ENCODE measurements at regions not wholly inside any gene's neighbourhood (a gene's known extent, or its start where the extent isn't known, plus 50 kb on each side); places are given as distances from the start of the nearest gene placed in this dataset.

DNA sequence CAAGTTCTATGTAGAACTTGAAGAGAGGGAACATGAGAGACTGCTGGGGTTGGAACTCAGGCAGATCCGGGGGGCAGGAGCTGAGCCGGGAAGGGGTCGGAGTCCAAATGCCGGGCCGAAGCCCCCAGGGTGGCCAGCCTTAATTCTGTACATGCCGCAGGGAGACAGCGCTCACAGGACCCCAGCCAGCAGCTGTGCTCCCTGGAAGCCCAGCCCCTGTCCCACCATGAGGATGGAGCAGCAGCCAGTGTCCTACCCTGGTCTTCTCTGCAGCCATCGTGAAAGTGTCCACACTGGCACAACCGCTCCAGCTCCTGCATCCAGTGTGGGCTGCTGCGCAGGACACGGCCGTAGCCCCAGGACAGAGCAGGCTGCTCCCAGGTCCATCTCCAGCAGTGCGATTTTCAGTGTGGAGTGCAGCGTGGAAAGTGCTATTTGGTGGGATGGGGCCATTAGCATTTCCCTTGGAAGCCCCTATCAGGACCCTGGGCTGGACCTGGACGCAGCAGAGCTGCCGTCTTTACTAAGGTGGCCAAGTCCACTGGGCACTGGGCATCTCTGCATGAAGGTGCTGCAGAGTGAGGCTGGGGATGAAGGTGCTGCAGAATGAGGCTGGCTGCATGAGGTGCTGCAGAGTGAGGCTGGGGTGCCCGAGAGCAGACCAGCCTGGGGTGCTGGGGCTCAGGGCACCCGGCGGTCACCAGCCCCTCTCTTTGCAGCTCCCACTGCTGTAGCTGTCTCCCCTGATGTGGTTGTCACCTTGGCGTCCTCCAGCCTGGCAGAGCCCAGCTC is 737.4 kb downstream of the BRD1 start:
- Histone ChIP-seq H3F3A (replicated peaks; ENCODE audit: low read depth) (no peaks in the 10 kb centered on the region), H3K4me2 (no peak overlapping the region), H3K79me2 (replicated peaks; ENCODE audit: insufficient read depth) (no peaks in the 10 kb centered on the region), H3K9me2 (ENCODE audit: insufficient read depth) (no peaks in the 10 kb centered on the region), H3K4me3 (no peak overlapping the region), H4K20me1 (replicated peaks; ENCODE audit: insufficient read depth) (no peaks in the 10 kb centered on the region), H2AFZ (no peak overlapping the region), H3K4me1 (ENCODE audit: insufficient read depth) (no peaks in the 10 kb centered on the region), H3K27me3 (ENCODE audit: insufficient read depth) (no peaks in the 10 kb centered on the region), H3K27ac (ENCODE audit: low read depth) (no peak overlapping the region), H3K36me3 (ENCODE audit: insufficient read depth) (no peaks in the 10 kb centered on the region; the same call in 1 of the 2 replicates)
- Mint-ChIP-seq H3K4me3 (no peak overlapping the region), H3K36me3 (ENCODE audit: low read depth) (no peaks in the 10 kb centered on the region), H3K27ac (no peak overlapping the region), H3K27me3 (ENCODE audit: insufficient read depth, low read depth, poor library complexity) (no peaks in the 10 kb centered on the region), H3K4me1 (no peaks in the 10 kb centered on the region; the same call in 1 of the 3 replicates), H3K9me3 (no peaks in the 10 kb centered on the region)
- ATAC-seq (no peak), DNase-seq (ENCODE audit: low spot score) (no peak)
- no peak for TF ChIP-seq EZH2 (IDR thresholded peaks at IDR 0.05; ENCODE audit: low read depth, unreplicated experiment)
- no peak for TF ChIP-seq JUNB (IDR thresholded peaks at IDR 0.05; ENCODE audit: unreplicated experiment)
- TF ChIP-seq, protein P1, sequence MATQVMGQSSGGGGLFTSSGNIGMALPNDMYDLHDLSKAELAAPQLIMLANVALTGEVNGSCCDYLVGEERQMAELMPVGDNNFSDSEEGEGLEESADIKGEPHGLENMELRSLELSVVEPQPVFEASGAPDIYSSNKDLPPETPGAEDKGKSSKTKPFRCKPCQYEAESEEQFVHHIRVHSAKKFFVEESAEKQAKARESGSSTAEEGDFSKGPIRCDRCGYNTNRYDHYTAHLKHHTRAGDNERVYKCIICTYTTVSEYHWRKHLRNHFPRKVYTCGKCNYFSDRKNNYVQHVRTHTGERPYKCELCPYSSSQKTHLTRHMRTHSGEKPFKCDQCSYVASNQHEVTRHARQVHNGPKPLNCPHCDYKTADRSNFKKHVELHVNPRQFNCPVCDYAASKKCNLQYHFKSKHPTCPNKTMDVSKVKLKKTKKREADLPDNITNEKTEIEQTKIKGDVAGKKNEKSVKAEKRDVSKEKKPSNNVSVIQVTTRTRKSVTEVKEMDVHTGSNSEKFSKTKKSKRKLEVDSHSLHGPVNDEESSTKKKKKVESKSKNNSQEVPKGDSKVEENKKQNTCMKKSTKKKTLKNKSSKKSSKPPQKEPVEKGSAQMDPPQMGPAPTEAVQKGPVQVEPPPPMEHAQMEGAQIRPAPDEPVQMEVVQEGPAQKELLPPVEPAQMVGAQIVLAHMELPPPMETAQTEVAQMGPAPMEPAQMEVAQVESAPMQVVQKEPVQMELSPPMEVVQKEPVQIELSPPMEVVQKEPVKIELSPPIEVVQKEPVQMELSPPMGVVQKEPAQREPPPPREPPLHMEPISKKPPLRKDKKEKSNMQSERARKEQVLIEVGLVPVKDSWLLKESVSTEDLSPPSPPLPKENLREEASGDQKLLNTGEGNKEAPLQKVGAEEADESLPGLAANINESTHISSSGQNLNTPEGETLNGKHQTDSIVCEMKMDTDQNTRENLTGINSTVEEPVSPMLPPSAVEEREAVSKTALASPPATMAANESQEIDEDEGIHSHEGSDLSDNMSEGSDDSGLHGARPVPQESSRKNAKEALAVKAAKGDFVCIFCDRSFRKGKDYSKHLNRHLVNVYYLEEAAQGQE (IDR thresholded peaks at IDR 0.05; ENCODE audit: unreplicated experiment): no peak
- TF ChIP-seq POLR2AphosphoS5 (IDR thresholded peaks at IDR 0.05; ENCODE audit: low read depth): no peak
- no peak for TF ChIP-seq EZH2phosphoT487 (IDR thresholded peaks at IDR 0.05; ENCODE audit: unreplicated experiment)
- no peak for TF ChIP-seq CREB1 (CRISPR knock-in tag; IDR thresholded peaks at IDR 0.05; ENCODE audit: low read depth)
- TF ChIP-seq, protein P2, sequence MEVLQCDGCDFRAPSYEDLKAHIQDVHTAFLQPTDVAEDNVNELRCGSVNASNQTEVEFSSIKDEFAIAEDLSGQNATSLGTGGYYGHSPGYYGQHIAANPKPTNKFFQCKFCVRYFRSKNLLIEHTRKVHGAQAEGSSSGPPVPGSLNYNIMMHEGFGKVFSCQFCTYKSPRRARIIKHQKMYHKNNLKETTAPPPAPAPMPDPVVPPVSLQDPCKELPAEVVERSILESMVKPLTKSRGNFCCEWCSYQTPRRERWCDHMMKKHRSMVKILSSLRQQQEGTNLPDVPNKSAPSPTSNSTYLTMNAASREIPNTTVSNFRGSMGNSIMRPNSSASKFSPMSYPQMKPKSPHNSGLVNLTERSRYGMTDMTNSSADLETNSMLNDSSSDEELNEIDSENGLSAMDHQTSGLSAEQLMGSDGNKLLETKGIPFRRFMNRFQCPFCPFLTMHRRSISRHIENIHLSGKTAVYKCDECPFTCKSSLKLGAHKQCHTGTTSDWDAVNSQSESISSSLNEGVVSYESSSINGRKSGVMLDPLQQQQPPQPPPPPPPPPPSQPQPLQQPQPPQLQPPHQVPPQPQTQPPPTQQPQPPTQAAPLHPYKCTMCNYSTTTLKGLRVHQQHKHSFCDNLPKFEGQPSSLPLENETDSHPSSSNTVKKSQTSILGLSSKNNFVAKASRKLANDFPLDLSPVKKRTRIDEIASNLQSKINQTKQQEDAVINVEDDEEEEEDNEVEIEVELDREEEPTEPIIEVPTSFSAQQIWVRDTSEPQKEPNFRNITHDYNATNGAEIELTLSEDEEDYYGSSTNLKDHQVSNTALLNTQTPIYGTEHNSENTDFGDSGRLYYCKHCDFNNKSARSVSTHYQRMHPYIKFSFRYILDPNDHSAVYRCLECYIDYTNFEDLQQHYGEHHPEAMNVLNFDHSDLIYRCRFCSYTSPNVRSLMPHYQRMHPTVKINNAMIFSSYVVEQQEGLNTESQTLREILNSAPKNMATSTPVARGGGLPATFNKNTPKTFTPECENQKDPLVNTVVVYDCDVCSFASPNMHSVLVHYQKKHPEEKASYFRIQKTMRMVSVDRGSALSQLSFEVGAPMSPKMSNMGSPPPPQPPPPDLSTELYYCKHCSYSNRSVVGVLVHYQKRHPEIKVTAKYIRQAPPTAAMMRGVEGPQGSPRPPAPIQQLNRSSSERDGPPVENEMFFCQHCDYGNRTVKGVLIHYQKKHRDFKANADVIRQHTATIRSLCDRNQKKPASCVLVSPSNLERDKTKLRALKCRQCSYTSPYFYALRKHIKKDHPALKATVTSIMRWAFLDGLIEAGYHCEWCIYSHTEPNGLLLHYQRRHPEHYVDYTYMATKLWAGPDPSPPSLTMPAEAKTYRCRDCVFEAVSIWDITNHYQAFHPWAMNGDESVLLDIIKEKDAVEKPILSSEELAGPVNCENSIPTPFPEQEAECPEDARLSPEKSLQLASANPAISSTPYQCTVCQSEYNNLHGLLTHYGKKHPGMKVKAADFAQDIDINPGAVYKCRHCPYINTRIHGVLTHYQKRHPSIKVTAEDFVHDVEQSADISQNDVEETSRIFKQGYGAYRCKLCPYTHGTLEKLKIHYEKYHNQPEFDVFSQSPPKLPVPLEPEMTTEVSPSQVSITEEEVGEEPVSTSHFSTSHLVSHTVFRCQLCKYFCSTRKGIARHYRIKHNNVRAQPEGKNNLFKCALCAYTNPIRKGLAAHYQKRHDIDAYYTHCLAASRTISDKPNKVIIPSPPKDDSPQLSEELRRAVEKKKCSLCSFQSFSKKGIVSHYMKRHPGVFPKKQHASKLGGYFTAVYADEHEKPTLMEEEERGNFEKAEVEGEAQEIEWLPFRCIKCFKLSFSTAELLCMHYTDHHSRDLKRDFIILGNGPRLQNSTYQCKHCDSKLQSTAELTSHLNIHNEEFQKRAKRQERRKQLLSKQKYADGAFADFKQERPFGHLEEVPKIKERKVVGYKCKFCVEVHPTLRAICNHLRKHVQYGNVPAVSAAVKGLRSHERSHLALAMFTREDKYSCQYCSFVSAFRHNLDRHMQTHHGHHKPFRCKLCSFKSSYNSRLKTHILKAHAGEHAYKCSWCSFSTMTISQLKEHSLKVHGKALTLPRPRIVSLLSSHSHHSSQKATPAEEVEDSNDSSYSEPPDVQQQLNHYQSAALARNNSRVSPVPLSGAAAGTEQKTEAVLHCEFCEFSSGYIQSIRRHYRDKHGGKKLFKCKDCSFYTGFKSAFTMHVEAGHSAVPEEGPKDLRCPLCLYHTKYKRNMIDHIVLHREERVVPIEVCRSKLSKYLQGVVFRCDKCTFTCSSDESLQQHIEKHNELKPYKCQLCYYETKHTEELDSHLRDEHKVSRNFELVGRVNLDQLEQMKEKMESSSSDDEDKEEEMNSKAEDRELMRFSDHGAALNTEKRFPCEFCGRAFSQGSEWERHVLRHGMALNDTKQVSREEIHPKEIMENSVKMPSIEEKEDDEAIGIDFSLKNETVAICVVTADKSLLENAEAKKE (CRISPR knock-in tag; IDR thresholded peaks at IDR 0.05): no peak

Data from GM23338 (cell line).